ENCODE measurements at regions not wholly inside any gene's neighbourhood (a gene's known extent, or its start where the extent isn't known, plus 50 kb on each side); places are given as distances from the start of the nearest gene placed in this dataset.

DNA sequence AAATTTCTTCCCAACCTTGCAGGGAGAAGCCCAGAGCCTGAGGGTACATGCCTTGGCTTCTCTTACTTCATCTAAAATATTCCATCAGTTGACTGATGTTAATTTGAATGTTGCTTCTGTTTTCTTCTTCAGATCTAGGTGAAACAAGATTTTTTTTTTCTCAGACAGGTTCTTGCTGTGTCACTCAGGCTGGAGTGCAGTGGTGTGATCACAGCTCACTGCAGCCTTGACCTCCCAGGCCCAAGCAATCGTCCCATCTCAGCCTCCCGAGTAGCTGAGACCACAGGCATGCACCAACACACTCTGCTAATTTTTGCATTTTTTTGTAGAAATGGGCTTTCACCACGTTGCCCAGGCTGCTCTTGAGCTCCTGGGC is 62.1 kb upstream of the KLF3 start (continued):
- TF ChIP-seq PKNOX1 (IDR thresholded peaks at IDR 0.05): peak; percentile 62

DNA sequence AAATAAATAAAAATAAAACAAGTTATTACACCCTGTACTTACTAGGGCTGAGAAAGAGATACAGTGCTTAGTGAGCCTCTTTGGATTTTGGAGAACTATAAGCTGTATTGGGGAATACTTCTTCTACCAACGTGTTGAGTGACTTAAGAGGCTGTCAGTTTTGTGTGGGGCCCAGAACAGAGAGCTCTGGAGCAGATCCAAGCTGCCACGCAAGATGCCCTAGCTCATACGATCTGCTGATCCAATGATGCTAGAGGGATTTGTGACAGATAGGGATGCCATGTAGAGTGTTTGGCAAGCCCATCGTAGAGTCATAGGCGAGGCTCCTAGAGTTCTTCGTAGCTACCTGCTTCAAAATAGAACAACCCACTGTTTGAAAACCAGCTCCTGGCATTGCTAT is 60.3 kb upstream of the KLF3 start:
- Histone ChIP-seq H3K27ac (ENCODE audit: extremely low read depth, low read depth, low read length) (no peak overlapping the region), H3K4me1 (replicated peaks in 1 of 2; ENCODE audit: control insufficient read depth in 2 of 2, insufficient read depth in 2 of 2, low read length in 2 of 2) (peaks cover 26 to 41% of the 10 kb centered on the region in 2 experiments; a peak in 4 of 5 replicates), H3K27me3 (ENCODE audit: control insufficient read depth in 2 of 2, insufficient read depth in 2 of 2, low read length in 2 of 2) (no peaks in the 10 kb centered on the region), H3K9me3 (replicated peaks; ENCODE audit: control insufficient read depth, insufficient read depth, low read depth, low read length) (no peaks in the 10 kb centered on the region), H3K9ac (ENCODE audit: insufficient read depth in 1 of 2, low read depth in 2 of 2, low read length in 2 of 2) (no peak overlapping the region), H2AFZ (ENCODE audit: low read depth, low read length) (no peak overlapping the region), H3K4me2 (ENCODE audit: insufficient read depth, low read length) (no peak overlapping the region), H3K79me2 (ENCODE audit: control insufficient read depth, insufficient read depth, low read length) (no peaks in the 10 kb centered on the region), H4K20me1 (replicated peaks; ENCODE audit: control insufficient read depth, insufficient read depth, low read length) (no peaks in the 10 kb centered on the region), H3K4me3 (no peak overlapping the region), H3K36me3 (ENCODE audit: control insufficient read depth, insufficient read depth, low read length) (no peaks in the 10 kb centered on the region), H3K9me1 (ENCODE audit: control insufficient read depth, insufficient read depth, low read length) (no peaks in the 10 kb centered on the region)
- no peak for FAIRE-seq
- intact Hi-C loops (cut with micrococcal nuclease) (no loop called here), in situ Hi-C loops (cut with MboI) (no loop called here)
- no peak for DNase-seq (ENCODE audit: extremely low read depth in 1 of 4, low spot score in 3 of 4)
- ChIA-PET POLR2A (interaction anchor here (0.6 to 1.3 kb wide), 3 partner anchors 9 to 19 kb away, joined by 4 read pairs; no protein-coding TSS in a partner anchor), CTCF (ENCODE audit: low intra/inter-chr PET ratio) (no interaction called here)
- WGBS (ENCODE audit: insufficient coverage, low coverage, missing lambda C conversion rate): 84% methylated on average over 6 of the region's 6 CpGs
- no TSS peak for BruUV-seq (replicated peaks)
- no peak for ATAC-seq
- TF ChIP-seq MLX (CRISPR knock-in tag; conservative IDR thresholded peaks at IDR 0.05) (no peak), MAZ (CRISPR knock-in tag; conservative IDR thresholded peaks at IDR 0.05 in 1 of 2, IDR thresholded peaks at IDR 0.05 in 1 of 2) (no peak), U2AF2 (optimal IDR thresholded peaks at IDR 0.05; ENCODE audit: low read depth, low read length) (no peak), PHTF2 (CRISPR knock-in tag; IDR thresholded peaks at IDR 0.05) (no peak), ZBTB17 (CRISPR knock-in tag; IDR thresholded peaks at IDR 0.05) (no peak), CUX1 (CRISPR knock-in tag; IDR thresholded peaks at IDR 0.05) (no peak), HNRNPL (IDR thresholded peaks at IDR 0.05; ENCODE audit: low read depth, low read length) (no peak), SMARCB1 (IDR thresholded peaks at IDR 0.05; ENCODE audit: insufficient read length, low read depth) (no peak)
- TF ChIP-seq, protein P1, sequence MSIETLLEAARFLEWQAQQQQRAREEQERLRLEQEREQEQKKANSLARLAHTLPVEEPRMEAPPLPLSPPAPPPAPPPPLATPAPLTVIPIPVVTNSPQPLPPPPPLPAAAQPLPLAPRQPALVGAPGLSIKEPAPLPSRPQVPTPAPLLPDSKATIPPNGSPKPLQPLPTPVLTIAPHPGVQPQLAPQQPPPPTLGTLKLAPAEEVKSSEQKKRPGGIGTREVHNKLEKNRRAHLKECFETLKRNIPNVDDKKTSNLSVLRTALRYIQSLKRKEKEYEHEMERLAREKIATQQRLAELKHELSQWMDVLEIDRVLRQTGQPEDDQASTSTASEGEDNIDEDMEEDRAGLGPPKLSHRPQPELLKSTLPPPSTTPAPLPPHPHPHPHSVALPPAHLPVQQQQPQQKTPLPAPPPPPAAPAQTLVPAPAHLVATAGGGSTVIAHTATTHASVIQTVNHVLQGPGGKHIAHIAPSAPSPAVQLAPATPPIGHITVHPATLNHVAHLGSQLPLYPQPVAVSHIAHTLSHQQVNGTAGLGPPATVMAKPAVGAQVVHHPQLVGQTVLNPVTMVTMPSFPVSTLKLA (conservative IDR thresholded peaks at IDR 0.05): no peak
- TF ChIP-seq, protein P2, sequence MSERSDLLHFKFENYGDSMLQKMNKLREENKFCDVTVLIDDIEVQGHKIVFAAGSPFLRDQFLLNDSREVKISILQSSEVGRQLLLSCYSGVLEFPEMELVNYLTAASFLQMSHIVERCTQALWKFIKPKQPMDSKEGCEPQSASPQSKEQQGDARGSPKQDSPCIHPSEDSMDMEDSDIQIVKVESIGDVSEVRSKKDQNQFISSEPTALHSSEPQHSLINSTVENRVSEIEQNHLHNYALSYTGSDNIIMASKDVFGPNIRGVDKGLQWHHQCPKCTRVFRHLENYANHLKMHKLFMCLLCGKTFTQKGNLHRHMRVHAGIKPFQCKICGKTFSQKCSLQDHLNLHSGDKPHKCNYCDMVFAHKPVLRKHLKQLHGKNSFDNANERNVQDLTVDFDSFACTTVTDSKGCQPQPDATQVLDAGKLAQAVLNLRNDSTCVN (CRISPR knock-in tag; IDR thresholded peaks at IDR 0.05): no peak

Data from K562 (cell line).